K562 (cell line): ENCODE measurements at regions not wholly inside any gene's neighbourhood (a gene's known extent, or its start where the extent isn't known, plus 50 kb on each side); places are given as distances from the start of the nearest gene placed in this dataset.

Source experiments
- ATAC-seq: fragments of 200-7000 bp; cut with Tn5 transposase; 3 replicates; pipeline ENCODE4 v1.9.1; 2020; ENCODE audit warnings: moderate library complexity
- BruUV-seq: library from RNA; stranded (reverse); fragments of 400-500 nt; replicated peaks from 2 replicates; lab custom pipeline; 2021; lab: Mats Ljungman, UMichigan
- CTCF ChIA-PET: fragments of 300-600 bp; formaldehyde crosslinking; extraction: SDS; loops from one replicate; lab custom pipeline; 2021; ENCODE audit warnings: low intra/inter-chr PET ratio; lab: Yijun Ruan, JAX
- POLR2A ChIA-PET: fragments of 300-600, 350-650 bp; sonication (Branson Sonifier 250); formaldehyde crosslinking; extraction: SDS; loops from one replicate; lab custom pipeline; 2021; ENCODE audit warnings: antibody characterized with exemption, inconsistent platforms; lab: Yijun Ruan, JAX
- DNase-seq, 4 experiments: peaks; one replicate each; pipeline versions ENCODE4 v3.0.0 to v3.0.0-alpha.2; 2011 to 2018; ENCODE audit warnings: low spot score in 3 of 4, mixed read lengths in 3 of 4; ENCODE audit errors: extremely low read depth in 1 of 4
- FAIRE-seq: peaks from 2 replicates; lab custom pipeline; 2011; peaks lifted over from hg19 to GRCh38; lab: Jason Lieb, UNC
- H2AFZ ChIP-seq: 2 replicates; pipeline ENCODE4 v1.6.0; 2011; ENCODE audit warnings: low read depth, low read length, control low read depth, inconsistent platforms
- H3K27ac ChIP-seq: fragments of 200-600 bp; 3 replicates; pipeline ENCODE4 v1.8.0; 2011; ENCODE audit warnings: low read depth, mild to moderate bottlenecking, control low read depth, inconsistent platforms, low read length, moderate library complexity, mixed read lengths; ENCODE audit errors: extremely low read depth
- H3K27me3 ChIP-seq, 2 experiments: fragments of 300-600 bp in 1 of 2; 2 replicates in 1 of 2; 3 replicates in 1 of 2; pipeline versions ENCODE4 v1.6.0 to v1.8.0; 2011; ENCODE audit warnings: inconsistent platforms in 2 of 2, low read length in 2 of 2, mild to moderate bottlenecking in 1 of 2, mixed read lengths in 1 of 2, moderate library complexity in 1 of 2; ENCODE audit not compliant: control insufficient read depth in 2 of 2, insufficient read depth in 2 of 2
- H3K36me3 ChIP-seq: fragments of 300-600 bp; 3 replicates; pipeline ENCODE4 v1.8.0; 2011; ENCODE audit warnings: mild to moderate bottlenecking, low read length, inconsistent platforms; ENCODE audit not compliant: control insufficient read depth, insufficient read depth
- H3K4me1 ChIP-seq, 2 experiments: fragments of 200-600 bp in 1 of 2; replicated peaks in 1 of 2; 2 replicates in 1 of 2; 3 replicates in 1 of 2; pipeline versions ENCODE4 v1.5.1 to v1.8.0; 2011; ENCODE audit warnings: inconsistent platforms in 2 of 2, low read length in 2 of 2, mild to moderate bottlenecking in 1 of 2, mixed read lengths in 1 of 2, moderate library complexity in 1 of 2; ENCODE audit not compliant: control insufficient read depth in 2 of 2, insufficient read depth in 2 of 2
- H3K4me2 ChIP-seq: 2 replicates; pipeline ENCODE4 v1.6.1; 2011; ENCODE audit warnings: low read length, control low read depth, inconsistent platforms, mixed read lengths; ENCODE audit not compliant: insufficient read depth
- H3K4me3 ChIP-seq: fragments of 200-600 bp; sonication (generic), shearing (Covaris generic); 2 replicates; pipeline ENCODE4 v1.5.1; 2016; ENCODE audit warnings: control low read depth, inconsistent platforms
- H3K79me2 ChIP-seq: fragments of 200-600 bp; 3 replicates; pipeline ENCODE4 v1.8.0; 2011; ENCODE audit warnings: low read length, inconsistent platforms; ENCODE audit not compliant: control insufficient read depth, insufficient read depth
- H3K9ac ChIP-seq, 2 experiments: 2 replicates each; pipeline versions ENCODE4 v1.6.0 to v1.6.1; 2011; ENCODE audit warnings: low read depth in 2 of 2, low read length in 2 of 2, control low read depth in 1 of 2, inconsistent platforms in 1 of 2, mild to moderate bottlenecking in 1 of 2, mixed read lengths in 1 of 2; ENCODE audit not compliant: insufficient read depth in 1 of 2
- H3K9me1 ChIP-seq: one replicate; pipeline ENCODE4 v1.6.0; 2011; ENCODE audit warnings: inconsistent platforms, mild to moderate bottlenecking, low read length, moderate library complexity; ENCODE audit not compliant: control insufficient read depth, insufficient read depth
- H3K9me3 ChIP-seq: replicated peaks from 2 replicates; pipeline ENCODE4 v1.5.1; 2011; ENCODE audit warnings: low read depth, low read length, inconsistent platforms; ENCODE audit not compliant: control insufficient read depth, insufficient read depth
- H4K20me1 ChIP-seq: replicated peaks from 2 replicates; pipeline ENCODE4 v1.6.1; 2011; ENCODE audit warnings: low read length, inconsistent platforms, mixed read lengths; ENCODE audit not compliant: control insufficient read depth, insufficient read depth
- CCNT2 ChIP-seq: IDR thresholded peaks from 2 replicates; pipeline ENCODE4 v1.6.1; 2011; ENCODE audit warnings: borderline replicate concordance, low read depth, mild to moderate bottlenecking, moderate library complexity, mixed read lengths, low read length; ENCODE audit not compliant: insufficient read length; ENCODE audit errors: extremely low read depth
- ELK1 ChIP-seq: sonication (generic); formaldehyde crosslinking; IDR thresholded peaks from 2 replicates; pipeline ENCODE4 v1.8.1; 2022; ENCODE audit warnings: missing genetic modification reagents
- GABPB2 ChIP-seq: fragments of 250-450 bp; sonication (Bioruptor Pico); conservative IDR thresholded peaks from 2 replicates; pipeline ENCODE4 v1.5.1; 2021; ENCODE audit warnings: mild to moderate bottlenecking
- MTA2 ChIP-seq: fragments of 450-650 bp; IDR thresholded peaks from 2 replicates; pipeline ENCODE4 v1.6.1; 2016; ENCODE audit warnings: low read depth
- MTF1 ChIP-seq: fragments of 250-450 bp; sonication (Bioruptor Pico); IDR thresholded peaks from 2 replicates; pipeline ENCODE4 v1.9.0; 2021; ENCODE audit warnings: moderate library complexity, mild to moderate bottlenecking, inconsistent platforms, borderline replicate concordance
- NR2C2 ChIP-seq, 2 experiments: fragments of 200-800 bp in 1 of 2; sonication (Bioruptor generic) in 1 of 2; sonication (generic) in 1 of 2; formaldehyde crosslinking in 1 of 2; IDR thresholded peaks; 2 replicates each; pipeline versions ENCODE4 v1.6.1 to v1.8.0; 2016 to 2022; ENCODE audit warnings: mild to moderate bottlenecking in 1 of 2, missing compliant biosample characterization in 1 of 2, missing genetic modification characterization in 1 of 2, missing genetic modification reagents in 1 of 2
- NR3C1 ChIP-seq: sonication (generic); formaldehyde crosslinking; IDR thresholded peaks from 2 replicates; pipeline ENCODE4 v1.8.1; 2022; ENCODE audit warnings: missing genetic modification reagents
- THRAP3 ChIP-seq: fragments of 450-650 bp; IDR thresholded peaks from 2 replicates; pipeline ENCODE4 v1.6.1; 2016; ENCODE audit warnings: mild to moderate bottlenecking, inconsistent platforms, borderline replicate concordance
- ZNF583 ChIP-seq: fragments of 250-450 bp; sonication (Bioruptor Pico); IDR thresholded peaks from 2 replicates; pipeline ENCODE4 v1.4.0; 2020
- WGBS: fragments of 100-300 bp; shearing (Covaris generic); methylation state at CpG from one replicate; pipeline ENCODE4 v1.1.6; 2016; ENCODE audit warnings: low coverage, mixed read lengths; ENCODE audit not compliant: insufficient coverage; ENCODE audit errors: missing lambda C conversion rate; 5-methylcytosine and 5-hydroxymethylcytosine counted together
- in situ Hi-C: fragments of 300-500 bp; cut with MboI; formaldehyde crosslinking; loops from 4 replicates; pipeline ENCODE4 v1.15.0; 2018; ENCODE audit warnings: inconsistent platforms, mixed read lengths
- intact Hi-C: fragments of 100-400 bp; cut with micrococcal nuclease; formaldehyde crosslinking; loops from 2 replicates; pipeline ENCODE4 v1.14.2; 2022

GRCh38 chr12:127613056-127613455, 653.9 kb upstream of the TMEM132C start:
- no peaks in the 10 kb centered on the region for H3K27me3 ChIP-seq
- H3K9me1 ChIP-seq = no peaks in the 10 kb centered on the region
- no peaks in the 10 kb centered on the region for H4K20me1 ChIP-seq
- no peak overlapping the region for H3K9ac ChIP-seq
- no peak overlapping the region for H3K27ac ChIP-seq
- no peak for TF ChIP-seq MTA2
- TF ChIP-seq CCNT2 = no peak
- TF ChIP-seq NR2C2 (CRISPR knock-in tag; IDR thresholded peaks at IDR 0.05) = no peak
- TF ChIP-seq NR2C2 (tag; IDR thresholded peaks at IDR 0.05) = no peak
- TF ChIP-seq NR3C1 = no peak
- TF ChIP-seq GABPB2 (CRISPR knock-in tag) = no peak
- TF ChIP-seq THRAP3 = no peak
- TF ChIP-seq MTF1 = no peak
- no peak for TF ChIP-seq ELK1 (CRISPR knock-in tag)
- TF ChIP-seq ZNF583 (CRISPR knock-in tag) = no peak
- ChIA-PET POLR2A (no interaction called here), CTCF (no interaction called here)
- H3K9me3 ChIP-seq = no peaks in the 10 kb centered on the region
- BruUV-seq = no TSS peak
- H3K36me3 ChIP-seq = no peaks in the 10 kb centered on the region
- no peaks in the 10 kb centered on the region for H3K79me2 ChIP-seq
- ATAC-seq (no peak), FAIRE-seq (no peak), DNase-seq (no peak)
- H2AFZ ChIP-seq = no peak overlapping the region
- in situ Hi-C loops = no loop called here
- H3K4me1 ChIP-seq = no peaks in the 10 kb centered on the region
- H3K4me2 ChIP-seq = no peak overlapping the region
- intact Hi-C loops = no loop called here
- H3K4me3 ChIP-seq = no peak overlapping the region
- 0% methylated on average over 3 of the region's 5 CpGs for WGBS
